BJ (cell line): ENCODE measurements at regions not wholly inside any gene's neighbourhood (a gene's known extent, or its start where the extent isn't known, plus 50 kb on each side); places are given as distances from the start of the nearest gene placed in this dataset.
"Not testable (repeated sequence)": the region's sequence is repeated elsewhere in the genome, so short reads cannot be mapped to it uniquely, and the experiment has no call there.

Source experiments
- CTCF ChIA-PET: fragments of 350-600 bp; formaldehyde crosslinking; extraction: SDS; loops from one replicate; lab custom pipeline; 2021; ENCODE audit warnings: antibody characterized with exemption, inconsistent platforms; lab: Yijun Ruan, JAX
- POLR2A ChIA-PET: fragments of 300-600 bp; sonication (Branson Sonifier 250); formaldehyde crosslinking; extraction: SDS; loops from one replicate; lab custom pipeline; 2021; ENCODE audit warnings: antibody characterized with exemption; lab: Charles Lee
- DNase-seq: peaks from one replicate; pipeline ENCODE4 v3.0.0-alpha.2; 2011; ENCODE audit warnings: low read depth
- H3K27me3 ChIP-seq: 2 replicates; pipeline ENCODE4 v1.6.0; 2011; ENCODE audit warnings: low read length; ENCODE audit not compliant: control insufficient read depth, insufficient read depth
- H3K36me3 ChIP-seq: 2 replicates; pipeline ENCODE4 v1.5.1; 2011; ENCODE audit warnings: low read length; ENCODE audit not compliant: control insufficient read depth, insufficient read depth
- H3K4me3 ChIP-seq: 2 replicates; pipeline ENCODE4 v1.5.1; 2011; ENCODE audit warnings: low read depth, mild to moderate bottlenecking, control low read depth, low read length
- CTCF ChIP-seq: IDR thresholded peaks from 2 replicates; pipeline ENCODE4 v1.5.1; 2011; ENCODE audit warnings: low read depth, mild to moderate bottlenecking, control low read depth, inconsistent platforms, low read length, moderate library complexity; ENCODE audit not compliant: insufficient read depth

DNA sequence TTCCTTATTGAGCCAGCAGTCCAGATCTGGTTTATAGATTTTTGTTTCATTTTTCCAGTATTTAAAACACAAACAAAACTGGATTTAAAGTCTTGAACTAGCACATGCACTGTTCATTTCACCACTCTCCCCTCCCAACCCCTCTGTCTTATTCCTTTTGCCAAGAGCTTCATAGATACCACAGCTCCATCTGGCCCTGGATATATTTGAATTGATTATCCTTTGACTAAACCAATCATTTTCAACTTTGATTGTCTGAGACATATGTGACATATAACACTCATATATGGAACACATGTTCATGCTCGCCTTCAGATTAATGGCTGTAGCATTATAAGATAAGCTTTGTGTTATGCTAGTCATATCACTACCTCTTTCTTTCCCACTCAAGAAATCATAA lies 376.6 kb upstream of the NAALADL2 start:
- no peak for DNase-seq
- TF ChIP-seq CTCF: no peak
- Histone ChIP-seq H3K27me3 (no peaks in the 10 kb centered on the region), H3K36me3 (no peaks in the 10 kb centered on the region), H3K4me3 (no peak overlapping the region)
- POLR2A ChIA-PET: interaction anchor here (0.5 kb wide), 1 partner anchor 784 kb away, joined by 3 read pairs; no protein-coding TSS in a partner anchor
- CTCF ChIA-PET: no interaction called here

DNA sequence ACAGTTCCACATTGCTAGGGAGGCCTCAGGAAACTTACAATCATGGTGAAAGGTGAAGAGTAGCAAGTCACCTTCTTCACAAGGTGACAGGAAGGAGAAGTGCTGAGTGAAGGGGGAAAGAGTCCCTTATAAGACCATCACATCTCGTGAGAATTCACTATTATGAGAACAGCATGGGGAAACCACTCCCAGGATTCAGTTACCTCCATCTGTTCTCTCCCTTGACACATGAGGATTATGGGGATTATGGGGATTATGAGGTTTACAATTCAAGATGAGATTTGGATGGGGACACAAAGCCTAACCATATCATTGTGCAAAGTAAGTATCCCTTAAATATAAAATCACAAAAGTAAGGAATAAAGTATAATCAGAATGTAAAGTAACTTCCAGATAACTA lies 375.9 kb upstream of the NAALADL2 start:
- Histone ChIP-seq H3K27me3 (no peaks in the 10 kb centered on the region), H3K4me3 (no peak overlapping the region), H3K36me3 (no peaks in the 10 kb centered on the region)
- TF ChIP-seq CTCF: no peak
- DNase-seq: no peak
- POLR2A ChIA-PET: no interaction called here
- CTCF ChIA-PET: no interaction called here

DNA sequence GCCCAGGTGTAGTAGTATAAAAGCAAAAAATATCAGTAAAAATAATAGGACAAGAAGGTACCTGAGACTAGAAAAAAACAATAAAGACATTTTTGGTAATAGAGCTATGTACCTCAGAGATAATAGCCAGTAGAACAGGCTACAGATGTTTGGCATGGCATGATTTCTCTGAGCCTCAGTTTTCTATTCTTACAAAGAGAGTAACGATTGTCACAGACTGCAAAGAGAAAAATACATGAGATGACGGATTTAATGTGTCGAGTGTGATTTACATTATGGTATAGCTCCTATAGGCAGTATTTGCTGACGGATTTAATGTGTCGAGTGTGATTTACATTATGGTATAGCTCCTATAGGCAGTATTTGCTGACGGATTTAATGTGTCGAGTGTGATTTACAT lies 375.3 kb upstream of the NAALADL2 start:
- POLR2A ChIA-PET: not testable (repeated sequence)

GRCh38 chr3:174488527-174488926 lies 370.6 kb upstream of the NAALADL2 start:
- CTCF ChIA-PET: interaction anchor here (0.9 kb wide), 1 partner anchor 360 kb away, joined by 3 read pairs; no protein-coding TSS in a partner anchor
- no peak for DNase-seq
- no peak for TF ChIP-seq CTCF
- POLR2A ChIA-PET: interaction anchor here (0.6 kb wide), 1 partner anchor 202 kb away, joined by 4 read pairs; no protein-coding TSS in a partner anchor
- Histone ChIP-seq H3K27me3 (no peaks in the 10 kb centered on the region), H3K4me3 (no peak overlapping the region), H3K36me3 (no peaks in the 10 kb centered on the region)

More for the DNA sequence above, 375.3 kb upstream of the NAALADL2 start:
- H3K27me3 ChIP-seq, H3K4me3 ChIP-seq, H3K36me3 ChIP-seq, CTCF ChIA-PET, DNase-seq: not testable (repeated sequence)

- no peak for TF ChIP-seq CTCF
- ChIA-PET CTCF (no interaction called here), POLR2A (no interaction called here)
- no peaks in the 10 kb centered on the region for H3K36me3 ChIP-seq
- no peak for DNase-seq
- no peak overlapping the region for H3K4me3 ChIP-seq
- H3K27me3 ChIP-seq: no peaks in the 10 kb centered on the region
These were observed 363.8 kb upstream of the NAALADL2 start for GRCh38 chr3:174495311-174495710.

DNA sequence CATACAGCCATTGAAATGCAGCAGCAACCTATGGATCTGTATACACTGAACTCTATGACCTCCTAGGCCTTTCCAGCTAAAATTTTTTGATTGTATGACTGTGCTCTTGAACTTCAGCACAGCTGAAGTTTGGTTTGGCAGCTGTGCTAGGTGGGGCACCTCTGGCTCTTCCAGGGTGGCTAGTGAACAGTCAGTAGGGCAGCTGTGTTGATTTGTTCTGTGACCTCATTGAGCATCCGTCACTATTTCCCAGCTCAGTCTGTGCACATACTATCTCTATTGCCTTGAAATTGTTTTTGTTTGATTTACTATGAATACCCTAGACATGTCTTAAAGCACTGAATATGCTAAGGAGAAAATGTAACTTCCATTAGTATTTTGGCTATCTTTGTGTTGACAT lies 363.2 kb upstream of the NAALADL2 start:
- ChIA-PET CTCF (no interaction called here), POLR2A (no interaction called here)
- no peaks in the 10 kb centered on the region for H3K27me3 ChIP-seq
- H3K36me3 ChIP-seq: no peaks in the 10 kb centered on the region
- no peak for DNase-seq
- no peak overlapping the region for H3K4me3 ChIP-seq
- TF ChIP-seq CTCF: no peak
